Fibroblast of mammary gland (primary cell): ENCODE measurements at regions not wholly inside any gene's neighbourhood (a gene's known extent, or its start where the extent isn't known, plus 50 kb on each side); places are given as distances from the start of the nearest gene placed in this dataset.
"Not testable (repeated sequence)": the region's sequence is repeated elsewhere in the genome, so short reads cannot be mapped to it uniquely, and the experiment has no call there.

ENCODE experiments used
- DNase-seq: peaks from one replicate; pipeline ENCODE4 v3.0.0-alpha.2; 2010; ENCODE audit warnings: low read depth
- H3K4me3 ChIP-seq: 2 replicates; pipeline ENCODE4 v1.5.1; 2011; ENCODE audit warnings: low read depth, mild to moderate bottlenecking, low read length, moderate library complexity; ENCODE audit not compliant: control insufficient read depth
- CTCF ChIP-seq: conservative IDR thresholded peaks from 2 replicates; pipeline ENCODE4 v1.5.1; 2011; ENCODE audit warnings: low read depth, low read length, inconsistent platforms; ENCODE audit not compliant: control insufficient read depth, insufficient read depth

- H3K4me3 ChIP-seq, result no peak overlapping the region
- no peak for DNase-seq
- TF ChIP-seq CTCF, result no peak
Observed at GRCh38 chr7:109549471-109550193, 980.0 kb downstream of the DNAJB9 start.

GRCh38 chr7:109552017-109552416 lies 982.3 kb downstream of the DNAJB9 start:
- no peak for TF ChIP-seq CTCF
- DNase-seq, result no peak
- H3K4me3 ChIP-seq, result no peak overlapping the region

GRCh38 chr7:109577265-109577664 lies 1007.6 kb downstream of the DNAJB9 start:
- DNase-seq, result no peak
- no peak for TF ChIP-seq CTCF

GRCh38 chr7:109579901-109580300 lies 1010.2 kb downstream of the DNAJB9 start:
- no peak for TF ChIP-seq CTCF
- H3K4me3 ChIP-seq, result no peak overlapping the region
- no peak for DNase-seq

More at GRCh38 chr7:109577265-109577664, 1007.6 kb downstream of the DNAJB9 start:
- no peak overlapping the region for H3K4me3 ChIP-seq

- no peak for DNase-seq
- H3K4me3 ChIP-seq, result no peak overlapping the region
- no peak for TF ChIP-seq CTCF
Observed at GRCh38 chr7:109582211-109582610, 1012.5 kb downstream of the DNAJB9 start.

- not testable (repeated sequence) for DNase-seq, H3K4me3 ChIP-seq
Observed at GRCh38 chr7:109596948-109597347, 1027.3 kb downstream of the DNAJB9 start.

GRCh38 chr7:109611656-109612055 lies 1042.0 kb downstream of the DNAJB9 start:
- no peak for DNase-seq
- H3K4me3 ChIP-seq, result no peak overlapping the region
- TF ChIP-seq CTCF, result no peak
